Activated CD4-positive, CD25-positive, alpha-beta regulatory T cell treated with anti-CD3 and anti-CD28 coated beads, Interleukin-2, amount 50 U/mL, for 72 hours (primary cell): ENCODE measurements at regions not wholly inside any gene's neighbourhood (a gene's known extent, or its start where the extent isn't known, plus 50 kb on each side); places are given as distances from the start of the nearest gene placed in this dataset.

Experiments used
- DNase-seq: peaks from one replicate; pipeline ENCODE4 v3.0.0; 2021

GRCh38 chr2:144707736-144708326 is 187.9 kb upstream of the ZEB2 start:
- no peak for DNase-seq

DNA sequence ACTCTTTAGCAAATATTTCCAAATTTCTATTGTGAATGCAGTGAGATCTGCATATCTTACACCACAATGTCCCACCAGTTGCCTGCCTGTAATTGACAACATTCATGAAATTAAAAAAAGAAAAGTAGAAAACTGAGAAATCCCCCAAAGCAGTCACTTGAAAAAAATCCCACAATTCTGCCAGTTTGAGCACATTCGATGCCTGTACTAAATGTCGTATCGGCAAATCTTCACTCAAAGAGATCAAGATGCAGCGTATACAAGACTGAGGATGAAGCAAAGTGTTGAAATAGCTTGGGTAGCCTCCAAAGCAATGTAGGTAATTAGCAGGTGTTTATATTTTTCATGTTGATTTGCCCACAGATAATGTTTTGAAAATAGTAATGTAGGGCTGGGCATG is 186.7 kb upstream of the ZEB2 start:
- DNase-seq = no peak

- DNase-seq = no peak
Observed at GRCh38 chr2:144705328-144706245, 185.7 kb upstream of the ZEB2 start.

- DNase-seq = no peak
Observed at GRCh38 chr2:144704709-144705095, 184.8 kb upstream of the ZEB2 start.

DNA sequence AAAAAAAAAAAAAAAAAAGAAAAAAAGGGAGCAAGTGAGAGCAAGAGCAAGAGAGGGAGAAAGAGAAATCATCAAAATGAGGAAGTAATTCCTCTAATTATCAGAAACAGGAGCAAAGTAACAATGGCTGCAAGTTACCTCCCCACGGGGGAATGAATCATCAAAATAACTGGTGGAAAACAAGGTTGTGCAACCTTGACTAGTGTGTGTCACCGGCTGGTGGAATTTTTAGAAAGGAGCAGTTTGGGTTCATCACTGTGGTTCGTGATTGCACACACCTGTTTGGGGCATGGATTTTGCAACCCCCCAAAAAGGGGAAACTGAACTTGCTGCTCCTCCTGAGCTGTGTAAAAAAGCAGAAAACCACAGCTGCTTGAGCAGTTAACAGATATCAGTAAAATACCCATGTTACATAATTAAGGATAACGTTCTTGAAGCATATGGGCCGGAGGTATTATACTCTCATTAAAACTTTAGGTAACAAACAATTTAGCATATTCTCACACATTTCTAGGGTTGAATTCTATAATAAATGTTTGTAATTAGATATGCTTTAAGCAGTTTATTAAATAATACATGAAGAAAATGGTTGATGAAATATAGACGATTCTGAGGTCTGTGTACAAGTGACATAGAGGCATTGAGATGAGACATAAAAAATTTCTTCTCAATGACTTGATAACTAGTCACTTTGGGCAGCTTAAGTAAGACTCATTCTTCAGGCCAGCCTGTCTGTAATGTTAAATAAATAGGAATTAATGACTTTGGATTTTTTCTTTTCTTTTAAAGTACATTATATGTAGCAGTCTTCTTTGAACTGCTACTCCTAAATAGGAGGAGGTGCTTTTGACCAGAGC is 184.2 kb upstream of the ZEB2 start:
- DNase-seq = no peak

- no peak for DNase-seq
Observed at GRCh38 chr2:144702051-144702450, 182.1 kb upstream of the ZEB2 start.

- no peak for DNase-seq
Observed at GRCh38 chr2:144701259-144701658, 181.3 kb upstream of the ZEB2 start.

GRCh38 chr2:144698156-144698555 is 178.2 kb upstream of the ZEB2 start:
- DNase-seq = no peak

GRCh38 chr2:144695657-144696056 is 175.7 kb upstream of the ZEB2 start:
- no peak for DNase-seq

DNA sequence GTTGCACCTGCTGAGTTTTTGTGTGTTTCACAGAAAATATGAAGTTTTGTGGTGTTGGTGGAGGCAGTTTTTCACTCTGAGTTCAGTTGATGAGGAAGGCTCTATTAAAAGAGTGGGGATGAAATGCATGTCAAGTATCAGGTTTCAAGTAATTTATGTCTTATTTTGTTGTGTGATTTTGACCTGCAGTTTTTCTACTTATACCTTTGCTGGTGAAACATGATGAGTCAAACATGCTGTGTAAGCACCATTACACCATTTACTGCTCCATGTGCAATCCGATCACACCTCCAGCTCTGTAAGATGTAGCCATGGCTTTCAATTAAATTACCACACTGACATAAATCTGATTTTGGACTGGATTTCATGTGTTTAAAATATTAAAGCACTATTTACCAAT is 174.5 kb upstream of the ZEB2 start:
- DNase-seq = no peak

GRCh38 chr2:144693179-144693578 is 173.3 kb upstream of the ZEB2 start:
- DNase-seq = no peak

- DNase-seq = no peak
Observed at GRCh38 chr2:144692661-144693060, 172.7 kb upstream of the ZEB2 start.

GRCh38 chr2:144690771-144691170 is 170.9 kb upstream of the ZEB2 start:
- DNase-seq = no peak

- DNase-seq = no peak
Observed at GRCh38 chr2:144686518-144687215, 166.7 kb upstream of the ZEB2 start.

- no peak for DNase-seq
Observed at GRCh38 chr2:144683966-144684365, 164.0 kb upstream of the ZEB2 start.

- DNase-seq = no peak
Observed at GRCh38 chr2:144683107-144683753, 163.3 kb upstream of the ZEB2 start.

DNA sequence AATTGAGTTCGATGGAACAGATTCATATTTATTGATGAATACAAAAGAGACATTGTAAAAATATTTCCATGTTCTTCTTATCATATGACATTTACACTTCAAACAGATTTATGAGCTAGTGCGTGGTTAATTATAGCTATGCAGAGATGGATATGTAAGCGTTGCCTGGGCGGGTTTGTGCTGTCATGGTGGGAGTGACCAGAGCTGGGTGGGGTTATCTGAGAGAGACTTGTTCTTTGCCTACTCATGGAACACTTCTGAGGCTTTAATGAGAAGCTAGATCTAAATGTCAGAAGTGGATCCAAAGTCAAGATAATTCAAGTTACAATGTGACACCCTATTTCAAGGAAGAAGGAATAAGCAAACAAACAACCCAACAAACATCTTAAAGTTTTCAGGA is 162.3 kb upstream of the ZEB2 start:
- DNase-seq = no peak

- DNase-seq = no peak
Observed at GRCh38 chr2:144681389-144681788, 161.5 kb upstream of the ZEB2 start.

DNA sequence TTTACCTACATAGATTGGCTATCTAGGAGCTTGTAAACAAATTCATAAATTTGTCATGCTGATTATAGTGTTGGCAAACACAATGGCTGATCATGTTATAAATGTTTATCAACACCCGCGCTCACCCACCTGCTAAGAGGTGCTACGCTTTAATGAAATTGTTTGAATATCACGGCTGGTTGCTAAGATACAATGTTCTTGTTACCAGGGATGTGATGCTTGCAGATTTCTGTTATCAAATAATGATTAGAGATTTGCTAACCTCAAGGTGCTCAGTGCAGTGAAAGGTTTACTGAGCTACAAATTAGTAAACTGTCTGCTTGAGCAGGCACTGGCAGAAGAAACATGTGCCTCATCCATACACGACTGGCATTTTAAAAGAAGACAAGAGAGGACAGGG is 160.0 kb upstream of the ZEB2 start:
- no peak for DNase-seq

DNA sequence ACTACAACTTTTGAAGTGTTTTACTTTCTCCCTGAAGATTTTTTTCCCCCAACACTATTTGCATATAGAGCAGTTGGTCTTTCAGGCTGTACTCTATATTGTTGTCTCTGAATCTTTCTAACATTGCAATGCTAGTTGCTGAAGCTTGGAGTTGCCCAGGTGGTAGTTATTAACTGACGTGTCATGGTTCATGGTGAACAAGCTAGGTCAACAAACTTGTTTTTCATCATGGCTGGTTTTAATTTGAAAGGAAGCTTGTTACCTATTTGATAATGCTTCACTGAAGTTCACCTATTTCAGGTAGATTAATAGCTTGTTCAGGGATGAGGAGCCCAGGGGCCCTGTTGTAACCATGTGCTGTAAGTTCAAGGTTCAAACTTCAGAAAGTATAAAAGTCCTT is 158.8 kb upstream of the ZEB2 start:
- DNase-seq = no peak

GRCh38 chr2:144675731-144676130 is 155.8 kb upstream of the ZEB2 start:
- no peak for DNase-seq

DNA sequence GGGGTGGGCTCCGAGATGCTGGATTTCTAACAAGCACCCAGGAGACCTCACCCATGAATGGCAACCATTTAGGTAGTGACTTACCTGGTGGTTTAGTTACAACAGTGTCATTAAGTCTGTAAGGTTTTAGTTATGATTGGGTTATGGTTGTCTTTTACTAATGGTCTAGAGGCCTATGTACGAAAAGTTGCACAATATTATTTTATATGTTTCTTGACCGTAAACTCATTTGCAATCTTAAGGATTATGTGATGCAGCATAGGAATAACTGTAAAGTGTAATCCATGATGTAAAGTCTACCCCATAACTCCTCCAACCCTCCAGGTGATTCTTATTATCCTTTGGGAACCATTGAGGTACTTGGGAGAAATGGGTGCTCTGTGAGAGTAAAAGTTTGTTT is 155.4 kb upstream of the ZEB2 start:
- no peak for DNase-seq

DNA sequence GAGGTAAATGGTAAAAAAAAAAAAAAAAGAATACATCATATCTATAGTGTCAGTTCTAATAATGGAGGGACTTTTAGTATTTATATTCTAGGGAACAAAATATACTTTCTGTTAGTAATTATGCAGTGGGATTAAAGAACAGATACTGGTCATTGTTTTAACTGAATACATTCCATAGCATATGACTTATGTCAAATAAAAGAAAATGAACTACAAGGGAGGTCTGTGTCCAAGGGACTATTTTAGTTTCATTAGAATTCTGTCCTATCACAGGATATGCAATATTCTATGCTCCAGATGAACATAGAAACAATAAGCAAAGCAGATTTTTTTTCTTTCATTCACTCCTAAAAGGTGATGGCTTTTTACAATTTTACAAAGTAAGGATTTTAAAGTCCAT is 154.2 kb upstream of the ZEB2 start:
- no peak for DNase-seq
